ENCODE measurements at regions not wholly inside any gene's neighbourhood (a gene's known extent, or its start where the extent isn't known, plus 50 kb on each side); places are given as distances from the start of the nearest gene placed in this dataset.

DNA sequence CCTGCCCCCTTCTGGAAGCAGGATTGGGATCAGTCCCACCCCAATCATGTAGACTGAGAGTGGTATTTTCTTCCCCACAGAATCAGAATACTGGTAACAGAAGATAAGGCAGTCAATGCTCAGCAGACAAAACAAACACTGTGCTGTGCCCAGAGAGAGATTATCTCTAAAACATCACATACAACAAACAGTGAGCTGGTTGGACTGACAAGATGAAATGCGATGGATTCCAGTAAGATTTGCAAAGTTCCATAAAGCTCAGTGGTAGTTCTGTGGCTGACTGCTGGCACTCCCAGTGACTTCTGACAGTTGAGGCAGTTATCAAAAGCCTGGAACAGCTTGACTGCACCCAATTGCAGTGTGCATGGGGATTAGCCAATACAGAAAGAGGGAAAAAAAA lies 311.5 kb upstream of the MGAT5 start:
- intact Hi-C loops (cut with DNase I): no loop called here
- no peak for DNase-seq

DNA sequence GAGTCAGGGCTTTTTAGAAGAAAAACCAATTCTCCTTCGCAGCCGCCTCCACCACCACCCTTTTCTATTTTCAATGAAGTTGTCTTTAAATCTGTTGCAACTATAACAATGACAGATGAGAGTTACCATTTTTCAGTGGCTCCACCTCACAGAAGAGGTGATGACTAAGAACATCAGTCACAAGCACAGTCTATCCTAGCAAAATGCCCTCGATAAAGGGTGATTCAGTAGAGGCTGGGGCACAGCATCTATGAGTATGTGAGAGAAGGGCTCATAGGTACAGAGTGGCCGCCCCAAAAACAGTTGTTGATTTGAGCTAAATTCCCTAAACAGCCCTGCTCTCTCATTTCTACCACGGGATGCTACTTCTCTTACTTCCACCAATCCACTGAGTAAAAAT lies 310.8 kb upstream of the MGAT5 start:
- DNase-seq: peak in 4 of 42 donors; percentile 2 to 13 (median 10)
- intact Hi-C loops (cut with DNase I): no loop called here

DNA sequence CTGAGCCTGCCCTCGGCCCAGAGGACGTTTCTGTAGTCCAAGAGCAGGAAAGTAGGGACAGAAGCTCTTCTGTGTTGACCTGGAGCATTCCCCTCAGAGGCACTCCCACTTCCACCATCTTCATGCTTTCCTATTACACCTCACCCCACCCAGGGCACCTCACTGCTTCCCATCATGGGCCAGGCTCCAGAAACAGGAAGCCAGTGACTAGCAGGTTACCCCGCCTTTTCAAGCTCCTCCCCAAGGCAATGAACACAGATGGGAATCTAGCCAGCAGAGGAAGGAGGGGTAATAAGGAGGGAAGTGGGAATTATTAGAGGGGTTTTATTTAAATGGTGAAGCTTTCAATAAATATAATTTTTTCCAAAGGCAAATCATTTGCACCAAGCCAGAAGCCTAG lies 308.8 kb upstream of the MGAT5 start:
- intact Hi-C loops (cut with DNase I): no loop called here

DNA sequence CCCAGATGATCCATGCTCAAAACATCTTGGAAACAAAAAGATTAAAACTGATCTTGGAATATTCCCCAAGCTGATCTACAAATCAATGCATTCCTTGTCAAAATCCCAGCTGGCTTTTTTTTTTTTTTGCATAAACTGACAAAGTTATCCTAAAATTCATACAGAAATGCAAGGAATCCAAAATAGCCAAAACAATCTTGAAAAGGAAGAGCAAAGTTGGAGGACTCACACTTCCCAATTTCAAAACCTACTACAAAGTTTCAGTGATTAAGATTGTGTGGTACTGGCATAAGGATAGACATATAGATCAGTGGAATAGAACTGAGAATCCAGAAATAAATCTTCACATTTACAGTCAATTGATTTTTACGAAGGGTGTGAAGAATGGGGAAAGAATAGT lies 306.8 kb upstream of the MGAT5 start:
- intact Hi-C loops (cut with DNase I): no loop called here
- DNase-seq: no peak

More for the DNA sequence above, 308.8 kb upstream of the MGAT5 start:
- no peak for DNase-seq

DNA sequence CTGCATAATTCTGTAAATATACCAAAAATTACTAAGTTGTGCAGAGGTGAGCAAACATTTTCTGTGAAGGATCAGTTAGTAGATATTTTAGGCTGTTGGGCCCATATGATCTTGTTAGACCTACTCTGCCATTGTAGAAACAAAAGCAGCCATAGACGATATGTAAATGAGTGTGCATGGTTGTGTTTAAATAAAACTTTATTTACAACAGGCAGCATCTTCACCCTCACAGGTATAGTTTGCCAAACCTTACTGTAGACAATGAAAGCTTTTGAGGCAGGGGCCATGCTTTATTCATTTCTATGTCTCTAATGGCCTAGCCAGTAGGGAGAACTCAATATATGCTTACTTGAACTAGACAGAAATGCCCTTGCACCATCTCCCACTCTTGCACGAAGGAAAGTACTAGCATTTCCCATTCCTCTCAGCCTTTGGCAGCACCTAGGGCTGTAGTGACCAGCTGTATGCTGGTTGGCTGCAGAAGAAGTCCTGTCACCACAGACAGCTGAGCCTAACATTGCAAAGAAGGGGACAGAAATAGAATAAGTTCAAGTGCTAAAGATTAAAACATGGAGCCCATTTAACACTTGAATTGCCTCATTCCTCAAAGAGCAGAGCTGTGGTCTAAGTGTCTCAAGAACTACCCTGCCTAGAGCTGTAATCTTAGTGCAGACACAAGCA lies 305.1 kb upstream of the MGAT5 start:
- intact Hi-C loops (cut with DNase I): no loop called here

DNA sequence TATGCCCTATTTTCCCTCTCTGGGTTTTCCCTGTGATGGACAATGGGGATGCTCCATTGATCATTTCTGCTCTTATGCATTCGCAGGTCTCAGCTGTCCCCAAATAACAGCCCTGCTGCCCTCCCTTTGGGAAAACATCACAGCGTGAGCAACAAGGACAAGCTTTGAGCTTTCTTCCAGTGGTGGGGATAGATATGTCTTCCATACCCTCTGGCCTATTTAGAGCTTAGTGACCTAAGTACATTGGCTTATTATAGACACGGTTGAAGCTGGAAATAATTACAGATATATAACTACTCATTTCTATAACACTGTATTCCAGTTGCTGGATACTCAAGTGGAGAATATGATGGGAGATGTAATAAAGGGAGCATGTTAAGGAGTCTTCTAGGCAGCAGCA lies 304.3 kb upstream of the MGAT5 start:
- intact Hi-C loops (cut with DNase I): no loop called here
- no peak for DNase-seq

More for the DNA sequence above, 305.1 kb upstream of the MGAT5 start:
- no peak for DNase-seq

DNA sequence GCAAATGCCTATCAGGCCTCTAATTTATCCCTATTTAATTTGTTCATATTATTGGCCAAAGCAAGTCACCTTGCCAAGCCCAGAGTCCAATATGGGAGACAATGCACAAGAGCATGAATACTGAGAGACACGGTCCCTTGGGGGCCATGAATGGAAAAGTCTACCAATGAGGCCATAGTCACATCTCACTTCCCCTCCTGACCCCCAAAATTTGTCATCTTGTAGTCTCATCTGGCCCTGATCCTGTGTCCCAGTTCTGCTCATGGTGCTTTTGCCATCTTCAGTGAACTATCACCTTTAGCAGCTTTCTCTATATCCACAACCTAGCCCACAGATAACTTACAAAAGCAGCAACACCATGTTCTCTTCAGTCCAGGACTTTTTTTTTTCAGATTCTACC lies 302.7 kb upstream of the MGAT5 start:
- DNase-seq: no peak
- intact Hi-C loops (cut with DNase I): no loop called here

DNA sequence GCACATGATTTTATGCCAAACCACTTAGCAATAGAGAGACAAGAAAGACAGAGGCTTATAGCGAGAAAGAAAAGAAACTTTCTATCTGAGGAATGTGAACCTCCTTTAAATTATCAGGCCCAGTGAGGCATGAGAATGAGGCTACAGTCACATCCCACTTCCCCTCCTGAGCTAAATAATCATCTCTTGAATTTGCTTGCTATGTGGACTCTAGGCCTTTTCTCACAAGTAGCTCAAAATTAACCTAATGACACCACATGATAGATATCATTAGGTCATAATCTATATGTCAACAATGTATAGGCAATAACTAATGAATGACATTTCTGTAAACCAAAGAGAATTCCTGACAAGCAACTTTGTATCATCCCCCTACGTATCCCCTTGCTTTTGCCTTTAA lies 301.5 kb upstream of the MGAT5 start:
- intact Hi-C loops (cut with DNase I): no loop called here
- DNase-seq: no peak

DNA sequence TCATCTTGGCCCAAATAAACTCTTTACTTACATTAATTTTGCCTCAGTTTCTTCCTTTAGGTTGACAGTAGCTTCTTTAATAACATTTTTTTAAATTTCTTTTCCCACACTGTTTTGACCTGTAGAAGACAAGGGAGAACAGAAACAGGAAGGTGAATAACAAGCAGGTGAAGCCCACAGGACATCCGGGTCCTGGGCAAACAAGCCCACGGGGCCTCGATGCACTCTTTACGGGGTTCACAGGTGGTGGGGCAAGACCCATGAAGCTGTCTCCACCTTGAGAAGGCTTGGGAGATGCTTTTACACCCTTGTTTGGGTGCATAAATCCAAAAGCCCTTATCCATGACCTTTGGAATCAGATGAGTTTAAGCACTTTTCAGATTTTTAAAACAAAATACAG lies 301.0 kb upstream of the MGAT5 start:
- intact Hi-C loops (cut with DNase I): no loop called here
- DNase-seq: no peak

DNA sequence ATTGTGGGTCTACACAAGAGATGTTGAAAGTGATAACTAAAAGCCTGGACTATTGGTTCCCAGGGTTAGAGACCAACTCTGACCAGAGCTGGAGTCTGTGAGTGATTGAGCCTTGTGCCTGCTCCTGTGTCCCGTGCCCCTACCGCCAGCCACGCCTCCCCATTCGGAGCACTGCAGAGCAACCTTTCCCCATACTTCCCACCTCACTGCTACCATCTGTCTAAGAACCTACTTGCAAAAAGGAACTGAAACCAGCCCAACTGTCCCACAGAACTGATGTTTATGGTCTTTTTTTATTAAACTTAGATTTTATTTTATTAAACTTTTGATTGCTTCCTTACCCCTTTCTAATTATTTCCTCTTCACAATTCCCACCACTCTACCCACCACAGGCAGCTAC lies 300.3 kb upstream of the MGAT5 start:
- peak in 1 of 42 donors; percentile 13 for DNase-seq
- intact Hi-C loops (cut with DNase I): no loop called here

DNA sequence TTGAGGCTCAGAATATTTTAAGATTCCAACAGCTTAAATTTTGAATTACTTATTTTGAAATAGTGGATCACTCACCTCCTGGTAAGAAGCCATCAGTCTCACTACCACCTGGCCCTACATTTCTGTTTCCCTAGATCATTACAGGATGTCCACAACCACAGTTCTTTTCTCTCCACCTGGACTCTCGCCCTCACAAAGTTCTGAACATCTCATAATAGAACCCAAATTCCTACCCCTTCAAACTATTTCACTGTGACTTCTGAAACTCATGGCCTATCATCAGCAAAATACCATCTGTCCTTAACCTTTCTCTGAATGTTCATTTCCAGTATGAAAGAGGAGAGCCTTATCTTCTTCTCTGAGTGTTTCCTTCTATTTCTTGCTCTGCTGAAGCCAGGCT lies 299.2 kb upstream of the MGAT5 start:
- intact Hi-C loops (cut with DNase I): no loop called here
- no peak for DNase-seq

DNA sequence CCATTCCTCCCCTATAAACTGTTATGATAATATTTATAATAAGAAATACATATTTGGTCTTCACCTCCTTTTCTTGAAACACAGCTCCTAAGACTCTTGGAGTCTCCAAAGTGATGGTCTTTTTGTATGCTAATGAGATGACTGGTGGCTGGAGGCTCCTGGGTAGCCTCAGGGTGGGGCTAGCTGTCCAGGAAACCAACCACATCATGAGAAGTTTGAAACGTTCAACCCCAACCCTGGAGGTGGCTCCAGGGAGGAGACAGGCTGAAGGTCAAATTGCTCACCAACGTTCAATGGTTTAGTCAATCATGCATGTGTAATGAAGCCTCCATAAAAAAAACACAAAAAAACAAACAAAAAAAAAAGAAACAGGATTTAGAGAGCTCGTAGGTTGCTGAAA lies 298.7 kb upstream of the MGAT5 start:
- no peak for DNase-seq
- intact Hi-C loops (cut with DNase I): no loop called here

DNA sequence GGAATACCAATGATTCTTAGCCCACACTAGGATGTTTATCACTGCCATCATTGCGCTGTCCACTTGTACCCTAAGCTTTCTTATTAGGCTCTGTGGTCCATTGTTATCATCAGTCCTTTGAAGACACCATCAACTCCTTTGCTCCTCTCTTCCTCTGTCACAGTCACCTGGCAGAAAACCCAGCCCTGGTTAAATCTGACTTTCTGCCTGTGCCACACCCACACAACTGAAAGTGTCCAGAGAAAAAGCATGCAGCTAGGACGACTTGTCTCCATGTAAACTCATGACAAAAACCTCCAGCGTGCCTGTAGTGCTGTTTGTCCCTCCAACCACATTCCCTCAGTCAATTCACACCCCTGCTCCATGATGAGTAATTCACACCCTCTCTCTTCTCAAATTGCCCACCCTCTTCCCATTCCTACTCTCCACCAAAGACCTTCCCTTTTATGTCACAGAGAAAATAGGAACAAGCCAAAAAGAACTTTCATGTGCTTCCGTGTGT lies 297.4 kb upstream of the MGAT5 start:
- no peak for DNase-seq
- intact Hi-C loops (cut with DNase I): no loop called here

DNA sequence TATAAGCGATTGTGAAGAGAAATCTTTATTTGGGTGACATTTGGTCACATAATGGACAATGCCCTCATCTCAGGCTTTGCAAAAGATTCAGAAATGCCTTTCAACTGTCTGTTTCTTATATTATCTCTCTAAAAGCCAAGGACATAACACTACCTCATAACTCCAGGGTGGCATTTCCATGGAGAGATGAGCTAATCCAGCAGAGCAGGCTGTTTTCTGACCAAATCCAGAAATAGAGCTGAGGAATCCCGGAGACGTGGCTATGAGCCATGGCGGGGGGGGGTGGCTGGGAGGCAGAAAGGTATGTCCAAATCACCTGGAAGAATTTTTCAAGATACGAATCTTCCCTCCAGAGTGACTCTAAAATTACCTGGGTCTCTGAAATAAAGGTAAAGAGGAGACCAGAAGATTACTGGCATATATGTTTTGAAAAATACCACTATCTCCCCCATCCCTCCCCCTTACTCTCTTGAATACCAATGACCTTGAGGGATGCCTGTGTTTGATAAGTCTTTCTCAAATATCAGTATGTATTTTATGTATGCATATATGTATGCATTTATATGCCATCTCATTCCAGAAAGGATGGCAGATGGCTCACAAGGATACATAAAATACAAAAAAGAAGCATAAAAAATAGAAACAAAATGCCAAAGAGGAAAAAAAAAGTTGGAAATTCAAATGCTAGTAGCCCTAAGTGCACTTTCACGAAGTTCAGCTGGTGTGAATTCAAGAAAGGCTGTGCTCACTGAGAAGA lies 296.0 kb upstream of the MGAT5 start:
- DNase-seq: no peak
- intact Hi-C loops (cut with DNase I): no loop called here

DNA sequence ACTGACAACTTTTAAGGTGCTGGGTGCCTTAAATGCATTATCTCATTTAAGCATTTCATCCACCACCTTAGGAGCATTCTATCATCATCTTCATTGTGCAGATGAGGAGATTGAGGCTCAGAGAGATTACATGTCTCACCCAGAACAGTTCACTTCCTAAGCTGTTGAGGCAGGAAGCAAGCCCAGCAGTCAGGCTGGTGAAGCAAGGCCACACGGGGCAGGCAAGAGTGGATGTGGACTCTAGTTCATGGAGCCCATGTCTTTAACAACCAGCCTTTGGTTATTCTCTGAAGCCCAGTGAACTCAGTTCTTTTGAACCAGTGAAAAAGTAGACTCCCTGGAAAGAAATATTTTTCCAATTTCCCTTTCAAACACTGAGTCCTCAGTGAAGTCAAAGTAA lies 294.8 kb upstream of the MGAT5 start:
- intact Hi-C loops (cut with DNase I): no loop called here

DNA sequence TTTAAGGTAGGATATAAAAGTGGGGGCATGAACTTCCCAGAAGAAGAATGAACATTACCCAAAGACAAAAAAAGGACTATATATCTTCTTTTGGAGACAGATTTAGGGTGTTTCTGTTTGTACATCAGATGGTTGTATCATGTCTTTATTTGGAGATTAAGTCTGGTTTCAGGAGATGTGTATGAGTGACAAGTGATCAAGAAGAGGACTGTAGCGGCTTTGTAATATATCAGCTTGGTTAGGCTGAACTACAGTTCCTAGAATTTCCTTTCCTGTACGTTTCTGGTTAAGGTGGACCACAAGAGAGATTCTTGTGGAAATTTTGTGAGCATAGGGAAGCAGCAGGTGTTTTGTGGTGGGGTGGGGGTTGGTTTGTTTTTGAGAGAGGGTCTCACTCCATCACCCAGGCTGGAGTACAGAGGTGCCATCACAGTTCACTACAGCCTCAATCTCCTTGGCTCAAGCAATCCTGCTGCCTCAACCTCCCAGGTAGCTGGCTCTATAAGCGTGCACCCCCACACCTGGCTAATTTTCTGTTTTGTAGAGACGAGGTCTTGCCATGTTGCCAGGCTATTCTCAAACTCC lies 287.1 kb upstream of the MGAT5 start:
- intact Hi-C loops (cut with DNase I): no loop called here
- no peak for DNase-seq

More for the DNA sequence above, 294.8 kb upstream of the MGAT5 start:
- no peak for DNase-seq

DNA sequence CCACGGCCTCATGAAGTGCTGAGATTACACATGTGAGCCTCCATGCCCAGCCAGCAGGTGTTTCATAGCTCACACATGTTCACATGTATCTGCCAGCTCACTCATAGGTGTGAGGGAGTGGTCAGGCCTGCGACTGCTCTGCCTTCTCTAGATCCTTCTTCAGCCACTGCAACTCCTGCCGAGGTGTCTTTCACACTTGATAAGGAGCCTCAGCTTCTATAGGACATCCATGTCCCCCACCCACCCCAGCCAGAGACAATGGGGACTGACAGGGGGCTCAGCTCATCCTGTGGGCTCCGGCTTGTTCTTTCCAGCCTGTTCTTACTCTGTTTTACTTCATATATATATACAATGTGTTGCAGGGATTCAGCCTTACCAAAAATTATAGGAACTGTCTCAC lies 286.5 kb upstream of the MGAT5 start:
- no peak for DNase-seq
- intact Hi-C loops (cut with DNase I): no loop called here

DNA sequence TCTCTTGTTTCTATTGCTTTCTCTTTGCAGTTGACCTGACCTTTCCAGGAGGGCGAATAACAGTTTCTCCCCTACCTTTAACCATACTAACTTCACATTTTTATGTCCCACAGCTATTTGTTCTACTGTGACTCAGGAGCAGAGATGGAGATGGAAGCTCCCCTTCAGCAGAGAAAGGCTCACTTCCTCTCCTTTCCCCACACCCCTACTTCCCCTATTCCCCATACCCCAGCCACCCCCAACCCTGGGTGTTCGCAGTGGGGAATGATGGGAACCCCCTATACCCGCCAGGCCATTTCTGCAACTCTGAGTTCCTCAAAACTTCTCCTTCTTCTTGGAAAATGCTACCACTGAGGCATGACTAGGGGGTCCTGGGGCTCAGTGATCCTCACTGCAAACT lies 285.4 kb upstream of the MGAT5 start:
- peak in 12 of 42 donors; percentile 4 to 40 (median 17) for DNase-seq
- intact Hi-C loops (cut with DNase I): no loop called here

DNA sequence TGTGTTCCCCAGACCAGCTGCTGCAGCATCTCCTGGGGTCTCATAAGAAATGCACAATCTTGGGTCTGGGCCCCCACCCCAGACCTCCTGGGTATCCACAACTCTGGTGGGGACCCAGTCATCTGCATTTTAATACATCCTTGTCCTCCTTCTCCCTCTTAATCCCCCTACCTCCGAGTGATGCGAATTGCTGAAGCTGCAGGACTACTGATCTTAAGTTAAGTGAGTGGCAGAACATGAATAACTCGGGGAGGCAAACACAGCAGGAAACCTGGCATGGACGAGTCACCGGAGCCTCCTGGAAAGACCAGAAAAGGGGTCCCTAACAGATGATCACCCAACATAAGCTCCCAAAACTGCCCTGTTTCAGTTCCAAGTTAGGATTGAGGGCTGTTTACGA lies 283.2 kb upstream of the MGAT5 start:
- intact Hi-C loops (cut with DNase I): no loop called here
- DNase-seq: no peak

DNA sequence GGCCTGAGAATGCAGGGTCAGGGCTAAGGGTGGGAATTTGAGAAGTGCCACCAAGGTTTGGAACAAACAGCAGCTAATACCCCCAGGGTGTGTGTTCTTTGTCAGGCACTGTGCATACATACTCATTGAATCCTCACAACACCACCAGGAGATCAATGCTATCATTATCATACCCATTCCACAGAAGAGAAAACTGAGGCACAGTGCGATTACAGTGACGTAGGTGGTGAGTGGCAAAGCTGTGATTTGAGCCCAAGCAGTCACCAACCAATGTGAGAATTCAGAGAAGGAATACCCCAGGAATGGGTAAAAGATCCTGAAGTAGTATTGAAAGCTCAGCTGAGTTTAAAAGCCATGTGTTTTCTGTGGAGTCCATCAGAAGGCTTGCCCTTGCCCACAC lies 281.6 kb upstream of the MGAT5 start:
- intact Hi-C loops (cut with DNase I): no loop called here
- DNase-seq: no peak

All from head of caudate nucleus (tissue), 42 donors.